Fibroblast of mammary gland (primary cell): ENCODE measurements at regions not wholly inside any gene's neighbourhood (a gene's known extent, or its start where the extent isn't known, plus 50 kb on each side); places are given as distances from the start of the nearest gene placed in this dataset.

Experiments
- DNase-seq: peaks from one replicate; pipeline ENCODE4 v3.0.0-alpha.2; 2010; ENCODE audit warnings: low read depth
- H3K4me3 ChIP-seq: 2 replicates; pipeline ENCODE4 v1.5.1; 2011; ENCODE audit warnings: low read depth, mild to moderate bottlenecking, low read length, moderate library complexity; ENCODE audit not compliant: control insufficient read depth
- CTCF ChIP-seq: conservative IDR thresholded peaks from 2 replicates; pipeline ENCODE4 v1.5.1; 2011; ENCODE audit warnings: low read depth, low read length, inconsistent platforms; ENCODE audit not compliant: control insufficient read depth, insufficient read depth

- H3K4me3 ChIP-seq = no peak overlapping the region
- no peak for TF ChIP-seq CTCF
- no peak for DNase-seq
Measured at GRCh38 chr5:74139589-74139988, 500.9 kb downstream of the ENC1 start.

- no peak overlapping the region for H3K4me3 ChIP-seq
- DNase-seq = no peak
- no peak for TF ChIP-seq CTCF
Measured at GRCh38 chr5:74138721-74139120, 501.8 kb downstream of the ENC1 start.

GRCh38 chr5:74136276-74136825 is 504.2 kb downstream of the ENC1 start:
- no peak for TF ChIP-seq CTCF
- DNase-seq = no peak
- no peak overlapping the region for H3K4me3 ChIP-seq

- no peak for DNase-seq
Measured at GRCh38 chr5:74135033-74135432, 505.5 kb downstream of the ENC1 start.

GRCh38 chr5:74132485-74132884 is 506.5 kb downstream of the ARHGEF28 start:
- no peak for TF ChIP-seq CTCF
- DNase-seq = no peak
- no peak overlapping the region for H3K4me3 ChIP-seq

More at GRCh38 chr5:74135033-74135432, 505.5 kb downstream of the ENC1 start:
- no peak for TF ChIP-seq CTCF
- no peak overlapping the region for H3K4me3 ChIP-seq

- no peak for DNase-seq
- H3K4me3 ChIP-seq = no peak overlapping the region
- no peak for TF ChIP-seq CTCF
Measured at GRCh38 chr5:74131250-74131649, 505.3 kb downstream of the ARHGEF28 start.
